IMR-90 (cell line): ENCODE measurements at regions not wholly inside any gene's neighbourhood (a gene's known extent, or its start where the extent isn't known, plus 50 kb on each side); places are given as distances from the start of the nearest gene placed in this dataset.

Experiments
- ATAC-seq: fragments of 200-7000 bp; cut with Tn5 transposase; 2 replicates; pipeline ENCODE4 v1.9.1; 2020; ENCODE audit warnings: low read depth, mild to moderate bottlenecking, moderate library complexity
- BruUV-seq: library from RNA; stranded (reverse); fragments of 400-500 nt; replicated peaks from 2 replicates; lab custom pipeline; 2021; lab: Mats Ljungman, UMichigan
- CTCF ChIA-PET: fragments of 300-600 bp; formaldehyde crosslinking; extraction: SDS; loops from one replicate; lab custom pipeline; 2021; ENCODE audit warnings: antibody characterized with exemption; lab: Yijun Ruan, JAX
- POLR2A ChIA-PET: fragments of 300-600 bp; sonication (Branson Sonifier 250); formaldehyde crosslinking; loops from one replicate; lab custom pipeline; 2022; ENCODE audit warnings: antibody characterized with exemption; ENCODE audit not compliant: unreplicated experiment; lab: Charles Lee
- DNase-seq: peaks from one replicate; pipeline ENCODE4 v3.0.0; 2013
- H2AFZ ChIP-seq: replicated peaks from 2 replicates; pipeline ENCODE3; 2013; ENCODE audit warnings: low read length, mild to moderate bottlenecking; ENCODE audit not compliant: poor library complexity
- H2AK5ac ChIP-seq: 2 replicates; pipeline ENCODE4 v1.6.1; 2013; ENCODE audit warnings: low read depth, low read length, inconsistent platforms
- H2AK9ac ChIP-seq: replicated peaks from 2 replicates; pipeline ENCODE3; 2013; ENCODE audit warnings: mild to moderate bottlenecking, low read depth, low read length, moderate library complexity; ENCODE audit not compliant: poor library complexity
- H2BK120ac ChIP-seq: 2 replicates; pipeline ENCODE4 v1.6.1; 2013; ENCODE audit warnings: low read depth, low read length, inconsistent platforms
- H2BK15ac ChIP-seq: 3 replicates; pipeline ENCODE4 v1.6.1; 2013; ENCODE audit warnings: low read depth, low read length, inconsistent platforms
- H2BK20ac ChIP-seq: 2 replicates; pipeline ENCODE4 v1.6.1; 2013; ENCODE audit warnings: low read depth, mild to moderate bottlenecking, inconsistent platforms, low read length, moderate library complexity
- H2BK5ac ChIP-seq: 2 replicates; pipeline ENCODE4 v1.6.1; 2013; ENCODE audit warnings: mild to moderate bottlenecking, low read depth, low read length, inconsistent platforms; ENCODE audit not compliant: poor library complexity, severe bottlenecking
- H3K14ac ChIP-seq: replicated peaks from 2 replicates; pipeline ENCODE4 v1.6.1; 2013; ENCODE audit warnings: low read depth, low read length, inconsistent platforms
- H3K18ac ChIP-seq: 2 replicates; pipeline ENCODE4 v1.6.1; 2013; ENCODE audit warnings: low read depth, low read length, control low read depth
- H3K23ac ChIP-seq: 2 replicates; pipeline ENCODE4 v1.6.1; 2013; ENCODE audit warnings: low read depth, low read length, inconsistent platforms
- H3K27ac ChIP-seq: 2 replicates; pipeline ENCODE4 v1.5.1; 2013; ENCODE audit warnings: mild to moderate bottlenecking, control low read depth, low read length; ENCODE audit not compliant: insufficient read depth
- H3K27me3 ChIP-seq: 2 replicates; pipeline ENCODE4 v1.6.1; 2013; ENCODE audit warnings: low read length; ENCODE audit not compliant: control insufficient read depth, insufficient read depth
- H3K36me3 ChIP-seq: 2 replicates; pipeline ENCODE4 v1.6.1; 2013; ENCODE audit warnings: low read length, mixed read lengths; ENCODE audit not compliant: control insufficient read depth, insufficient read depth
- H3K4ac ChIP-seq: 2 replicates; pipeline ENCODE4 v1.6.1; 2013; ENCODE audit warnings: low read depth, low read length, inconsistent platforms
- H3K4me1 ChIP-seq: 2 replicates; pipeline ENCODE4 v1.6.1; 2013; ENCODE audit warnings: low read length, mixed read lengths; ENCODE audit not compliant: control insufficient read depth, insufficient read depth
- H3K4me2 ChIP-seq: 2 replicates; pipeline ENCODE4 v1.6.1; 2013; ENCODE audit warnings: low read depth, mild to moderate bottlenecking, control low read depth, low read length, moderate library complexity
- H3K4me3 ChIP-seq: 2 replicates; pipeline ENCODE4 v1.5.1; 2013; ENCODE audit warnings: low read depth, mild to moderate bottlenecking, control low read depth, low read length, moderate library complexity; ENCODE audit not compliant: insufficient read depth
- H3K56ac ChIP-seq: 2 replicates; pipeline ENCODE4 v1.6.1; 2013; ENCODE audit warnings: low read length, inconsistent platforms; ENCODE audit not compliant: insufficient read depth; ENCODE audit errors: extremely low read depth
- H3K79me1 ChIP-seq, 2 experiments: 2 replicates each; pipeline ENCODE4 v1.6.1; 2013; ENCODE audit warnings: low read length in 2 of 2, inconsistent platforms in 1 of 2, low read depth in 1 of 2
- H3K9ac ChIP-seq: 2 replicates; pipeline ENCODE4 v1.6.1; 2013; ENCODE audit warnings: low read depth, low read length, control low read depth
- H3K9me1 ChIP-seq: 2 replicates; pipeline ENCODE4 v1.6.1; 2013; ENCODE audit warnings: low read length, inconsistent platforms; ENCODE audit not compliant: insufficient read depth
- H3K9me3 ChIP-seq: 2 replicates; pipeline ENCODE4 v1.6.1; 2013; ENCODE audit warnings: low read length; ENCODE audit not compliant: control insufficient read depth, insufficient read depth
- H4K20me1 ChIP-seq: 2 replicates; pipeline ENCODE4 v1.6.1; 2013; ENCODE audit warnings: low read length, inconsistent platforms; ENCODE audit not compliant: insufficient read depth
- H4K5ac ChIP-seq: 2 replicates; pipeline ENCODE4 v1.6.1; 2013; ENCODE audit warnings: mild to moderate bottlenecking, low read depth, low read length, control low read depth
- H4K8ac ChIP-seq, 2 experiments: 2 replicates each; pipeline ENCODE4 v1.6.1; 2013; ENCODE audit warnings: low read depth in 2 of 2, low read length in 2 of 2, control low read depth in 1 of 2, inconsistent platforms in 1 of 2
- H4K91ac ChIP-seq: 2 replicates; pipeline ENCODE4 v1.6.1; 2013; ENCODE audit warnings: low read depth, low read length, inconsistent platforms; ENCODE audit not compliant: insufficient read depth
- BHLHE40 ChIP-seq: fragments of 150-350 bp; IDR thresholded peaks from 2 replicates; pipeline ENCODE4 v1.6.1; 2016; ENCODE audit warnings: mild to moderate bottlenecking, low read depth, low read length
- CEBPB ChIP-seq: IDR thresholded peaks from 2 replicates; pipeline ENCODE4 v1.6.1; 2012; ENCODE audit warnings: low read depth, low read length, improper control_type of control experiment
- CHD1 ChIP-seq: IDR thresholded peaks from 2 replicates; pipeline ENCODE4 v1.6.1; 2012; ENCODE audit warnings: low read depth, low read length, improper control_type of control experiment
- FOS ChIP-seq: fragments of 150-350 bp; IDR thresholded peaks from 2 replicates; pipeline ENCODE4 v1.6.1; 2016; ENCODE audit warnings: low read depth, low read length
- MAZ ChIP-seq: IDR thresholded peaks from 2 replicates; pipeline ENCODE4 v1.6.1; 2012; ENCODE audit warnings: low read depth, mild to moderate bottlenecking, low read length, improper control_type of control experiment, moderate library complexity, borderline replicate concordance
- MXI1 ChIP-seq: IDR thresholded peaks from 2 replicates; pipeline ENCODE4 v1.6.1; 2012; ENCODE audit warnings: low read depth, mild to moderate bottlenecking, low read length, moderate library complexity, borderline replicate concordance
- NFE2L2 ChIP-seq: fragments of 150-350 bp; IDR thresholded peaks from 2 replicates; pipeline ENCODE4 v1.6.1; 2016; ENCODE audit warnings: low read depth, mild to moderate bottlenecking, low read length
- POLR2A ChIP-seq: IDR thresholded peaks from 2 replicates; pipeline ENCODE4 v1.6.1; 2012; ENCODE audit warnings: mild to moderate bottlenecking, low read depth, low read length
- RAD21 ChIP-seq: IDR thresholded peaks from 2 replicates; pipeline ENCODE4 v1.6.1; 2012; ENCODE audit warnings: low read length, improper control_type of control experiment
- RCOR1 ChIP-seq: IDR thresholded peaks from 2 replicates; pipeline ENCODE4 v1.6.1; 2012; ENCODE audit warnings: mild to moderate bottlenecking, low read length, improper control_type of control experiment; ENCODE audit not compliant: insufficient replicate concordance
- RFX5 ChIP-seq: IDR thresholded peaks from 2 replicates; pipeline ENCODE4 v1.8.0; 2012; ENCODE audit warnings: low read depth, mild to moderate bottlenecking, low read length, moderate library complexity
- SMC3 ChIP-seq: fragments of 150-350 bp; IDR thresholded peaks from 2 replicates; pipeline ENCODE4 v1.6.1; 2016; ENCODE audit warnings: low read depth, mild to moderate bottlenecking, antibody characterized with exemption, low read length, moderate library complexity
- WGBS, 2 experiments: methylation state at CpG; one replicate each; pipeline versions ENCODE4 v1.1.5 to v1.1.7; 2013; ENCODE audit warnings: missing lambda C conversion rate in 2 of 2; ENCODE audit not compliant: insufficient read length in 1 of 2; ENCODE audit errors: extremely low coverage in 2 of 2; 5-methylcytosine and 5-hydroxymethylcytosine counted together
- dilution Hi-C: fragments of 300-500 bp; cut with HindIII; formaldehyde crosslinking; loops from one replicate; pipeline ENCODE4 v1.14.3; 2018; ENCODE audit warnings: low sequenced_read_pairs; ENCODE audit not compliant: unreplicated experiment
- in situ Hi-C: fragments of 300-500 bp; cut with MboI; formaldehyde crosslinking; loops from 3 replicates; pipeline ENCODE4 v1.14.3; 2019; ENCODE audit warnings: low sequenced_read_pairs, inconsistent platforms, mixed read lengths
- intact Hi-C: fragments of 100-400 bp; cut with micrococcal nuclease; formaldehyde crosslinking; loops from 2 replicates; pipeline ENCODE4 v1.10.0; 2022
- TF ChIP-seq, protein P1 (sequence below): conservative IDR thresholded peaks from 2 replicates; pipeline ENCODE4 v1.5.1; 2012; ENCODE audit warnings: mild to moderate bottlenecking, low read depth, low read length, improper control_type of control experiment
- TF ChIP-seq, protein P2 (sequence below): fragments of 150-350 bp; IDR thresholded peaks from 2 replicates; pipeline ENCODE4 v1.6.1; 2017; ENCODE audit warnings: mild to moderate bottlenecking, antibody characterized with exemption, low read length, low read depth

DNA sequence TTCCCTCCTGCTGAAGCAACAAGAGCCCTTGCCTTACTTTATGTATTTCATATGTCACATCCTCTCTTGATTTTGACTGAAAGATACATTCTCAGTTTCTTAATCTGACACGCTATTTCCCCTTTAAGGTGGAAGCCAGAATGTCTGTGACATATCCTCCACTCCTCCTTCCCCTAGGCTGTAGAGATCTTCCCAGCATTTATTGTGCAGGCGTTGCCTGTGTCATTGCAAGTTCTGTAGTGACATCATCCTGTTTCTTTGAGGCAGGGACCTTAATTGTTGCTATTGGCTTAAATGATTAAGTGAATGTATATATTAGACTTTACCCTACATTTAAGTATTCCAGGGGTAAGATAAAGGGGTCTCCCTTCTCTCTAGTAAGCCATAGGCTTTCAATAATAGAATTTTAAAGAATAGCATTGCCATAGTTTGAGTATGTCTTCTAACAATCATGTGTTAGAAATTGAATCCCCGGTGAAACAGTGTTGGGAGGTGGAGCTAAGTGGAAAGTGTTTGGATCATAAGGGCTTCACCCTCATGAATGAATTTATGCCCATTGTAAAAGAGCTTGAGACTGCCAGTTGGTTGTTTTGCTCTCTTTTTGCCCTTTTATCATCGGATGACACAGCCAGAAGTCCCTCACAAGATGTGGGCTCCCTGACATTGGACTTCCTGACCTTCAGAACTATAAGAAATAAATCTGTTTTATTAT lies 189.5 kb upstream of the CDC14C start:
- Histone ChIP-seq H3K9me1 (no peaks in the 10 kb centered on the region), H3K4me1 (no peaks in the 10 kb centered on the region), H3K9me3 (0 out of 2 replicates have a peak, but pooled peaks cover 2% of the 10 kb centered on the region), H3K79me1 (no peaks in the 10 kb centered on the region), H3K27me3 (no peaks in the 10 kb centered on the region), H3K18ac (no peak overlapping the region), H2BK120ac (no peak overlapping the region), H3K4ac (no peak overlapping the region), H2BK20ac (no peak overlapping the region), H3K27ac (no peak overlapping the region), H4K91ac (no peak overlapping the region), H4K20me1 (no peaks in the 10 kb centered on the region), H2AK9ac (no peak overlapping the region), H2BK5ac (no peak overlapping the region), H3K56ac (no peak overlapping the region), H3K23ac (no peak overlapping the region), H2BK15ac (no peak overlapping the region), H3K9ac (no peak overlapping the region), H2AK5ac (no peak overlapping the region), H3K36me3 (no peaks in the 10 kb centered on the region), H2AFZ (no peak overlapping the region), H4K8ac (no peak overlapping the region), H3K14ac (no peak overlapping the region), H3K4me3 (no peak overlapping the region), H4K5ac (no peak overlapping the region), H3K4me2 (no peak overlapping the region)
- in situ Hi-C loops, result no loop called here
- ChIA-PET CTCF (no interaction called here), POLR2A (no interaction called here)
- BruUV-seq, result no TSS peak
- DNase-seq (no peak), ATAC-seq (no peak)
- TF ChIP-seq BHLHE40 (no peak), RFX5 (no peak), CHD1 (no peak), POLR2A (no peak), RAD21 (no peak), CEBPB (no peak), SMC3 (no peak), RCOR1 (no peak), MAZ (no peak), NFE2L2 (no peak), FOS (no peak), MXI1 (no peak)
- TF ChIP-seq, protein P1, sequence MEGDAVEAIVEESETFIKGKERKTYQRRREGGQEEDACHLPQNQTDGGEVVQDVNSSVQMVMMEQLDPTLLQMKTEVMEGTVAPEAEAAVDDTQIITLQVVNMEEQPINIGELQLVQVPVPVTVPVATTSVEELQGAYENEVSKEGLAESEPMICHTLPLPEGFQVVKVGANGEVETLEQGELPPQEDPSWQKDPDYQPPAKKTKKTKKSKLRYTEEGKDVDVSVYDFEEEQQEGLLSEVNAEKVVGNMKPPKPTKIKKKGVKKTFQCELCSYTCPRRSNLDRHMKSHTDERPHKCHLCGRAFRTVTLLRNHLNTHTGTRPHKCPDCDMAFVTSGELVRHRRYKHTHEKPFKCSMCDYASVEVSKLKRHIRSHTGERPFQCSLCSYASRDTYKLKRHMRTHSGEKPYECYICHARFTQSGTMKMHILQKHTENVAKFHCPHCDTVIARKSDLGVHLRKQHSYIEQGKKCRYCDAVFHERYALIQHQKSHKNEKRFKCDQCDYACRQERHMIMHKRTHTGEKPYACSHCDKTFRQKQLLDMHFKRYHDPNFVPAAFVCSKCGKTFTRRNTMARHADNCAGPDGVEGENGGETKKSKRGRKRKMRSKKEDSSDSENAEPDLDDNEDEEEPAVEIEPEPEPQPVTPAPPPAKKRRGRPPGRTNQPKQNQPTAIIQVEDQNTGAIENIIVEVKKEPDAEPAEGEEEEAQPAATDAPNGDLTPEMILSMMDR, result no peak
- TF ChIP-seq, protein P2, sequence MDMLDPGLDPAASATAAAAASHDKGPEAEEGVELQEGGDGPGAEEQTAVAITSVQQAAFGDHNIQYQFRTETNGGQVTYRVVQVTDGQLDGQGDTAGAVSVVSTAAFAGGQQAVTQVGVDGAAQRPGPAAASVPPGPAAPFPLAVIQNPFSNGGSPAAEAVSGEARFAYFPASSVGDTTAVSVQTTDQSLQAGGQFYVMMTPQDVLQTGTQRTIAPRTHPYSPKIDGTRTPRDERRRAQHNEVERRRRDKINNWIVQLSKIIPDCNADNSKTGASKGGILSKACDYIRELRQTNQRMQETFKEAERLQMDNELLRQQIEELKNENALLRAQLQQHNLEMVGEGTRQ, result no peak
- intact Hi-C loops, result no loop called here
- dilution Hi-C loops, result no loop called here
- WGBS, 2 experiments, result no CpG with 5 or more reads among the region's 4 CpGs
